ENCODE measurements at regions not wholly inside any gene's neighbourhood (a gene's known extent, or its start where the extent isn't known, plus 50 kb on each side); places are given as distances from the start of the nearest gene placed in this dataset.

DNA sequence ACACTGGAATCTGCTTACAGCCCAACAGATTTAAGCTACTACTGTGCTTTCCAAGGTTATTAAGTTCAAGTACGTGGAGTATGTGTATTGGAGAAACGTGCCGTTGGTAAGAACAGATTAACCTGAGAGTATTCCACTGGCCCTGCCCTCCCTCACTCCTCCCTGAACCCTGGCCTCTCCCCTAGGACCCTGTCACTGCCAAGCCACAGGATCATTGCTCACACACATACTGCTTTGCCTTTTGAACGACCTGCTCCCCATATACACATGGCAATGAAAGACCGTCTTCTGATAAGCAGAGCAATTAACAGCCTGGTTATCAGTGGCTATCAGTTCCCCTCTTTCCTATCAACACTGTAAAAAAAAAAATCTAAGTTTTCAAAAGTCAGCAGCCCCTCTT is 458.9 kb upstream of the DYNLRB2 start:
- no peak for DNase-seq (ENCODE audit: low read depth, low spot score)
- Histone ChIP-seq H3K27ac (no peak overlapping the region), H3K9ac (ENCODE audit: insufficient read length) (no peak overlapping the region), H3K36me3 (ENCODE audit: insufficient read depth, low read length) (no peaks in the 10 kb centered on the region), H3K9me3 (ENCODE audit: low read depth, low read length) (no peaks in the 10 kb centered on the region), H3K4me3 (no peak overlapping the region)
- TF ChIP-seq EZH2 (IDR thresholded peaks at IDR 0.05) (no peak), FOXP2 (optimal IDR thresholded peaks at IDR 0.05; ENCODE audit: control extremely low read depth, extremely low read length, insufficient read depth) (no peak), POLR2AphosphoS5 (IDR thresholded peaks at IDR 0.05; ENCODE audit: borderline replicate concordance, low read depth, low read length) (no peak)

DNA sequence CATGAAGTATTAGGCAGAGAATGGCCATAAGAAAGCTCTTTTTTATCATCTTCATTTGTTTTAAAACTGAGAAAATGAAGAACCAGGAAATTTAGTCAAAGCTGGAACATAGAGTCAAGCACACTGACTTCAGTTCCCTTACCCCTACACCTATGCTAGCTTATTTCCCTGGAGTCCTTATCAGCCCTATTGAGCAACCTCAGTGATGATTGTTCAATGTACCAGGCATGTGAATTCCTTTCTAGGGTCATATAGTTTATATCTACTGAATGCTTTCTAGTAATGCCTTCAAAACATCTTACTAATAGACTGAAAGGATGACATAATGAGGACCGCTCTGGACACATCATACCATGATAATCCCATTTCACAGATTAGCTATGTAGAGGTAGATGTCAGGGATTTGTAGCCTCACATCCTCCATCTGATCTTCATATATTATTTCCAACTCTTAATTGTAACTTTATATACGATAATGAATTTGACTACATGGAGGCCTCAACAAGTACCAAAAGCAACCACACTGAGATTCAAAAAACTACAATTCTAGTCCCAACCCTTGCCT is 460.4 kb upstream of the DYNLRB2 start:
- Histone ChIP-seq H3K27ac (no peak overlapping the region), H3K9ac (ENCODE audit: insufficient read length) (no peak overlapping the region), H3K36me3 (ENCODE audit: insufficient read depth, low read length) (no peaks in the 10 kb centered on the region), H3K4me3 (no peak overlapping the region), H3K9me3 (ENCODE audit: low read depth, low read length) (no peaks in the 10 kb centered on the region)
- TF ChIP-seq EZH2 (IDR thresholded peaks at IDR 0.05) (no peak), POLR2AphosphoS5 (IDR thresholded peaks at IDR 0.05; ENCODE audit: borderline replicate concordance, low read depth, low read length) (no peak), FOXP2 (optimal IDR thresholded peaks at IDR 0.05; ENCODE audit: control extremely low read depth, extremely low read length, insufficient read depth) (no peak)
- DNase-seq (ENCODE audit: low read depth, low spot score) = no peak

- no peak overlapping the region for H3K9ac ChIP-seq (ENCODE audit: insufficient read length)
- no peaks in the 10 kb centered on the region for H3K36me3 ChIP-seq (ENCODE audit: insufficient read depth, low read length)
- H3K9me3 ChIP-seq (ENCODE audit: low read depth, low read length) = no peaks in the 10 kb centered on the region
- H3K27ac ChIP-seq = no peak overlapping the region
- H3K4me3 ChIP-seq = no peak overlapping the region
- TF ChIP-seq POLR2AphosphoS5 (IDR thresholded peaks at IDR 0.05; ENCODE audit: borderline replicate concordance, low read depth, low read length) = no peak
- TF ChIP-seq FOXP2 (optimal IDR thresholded peaks at IDR 0.05; ENCODE audit: control extremely low read depth, extremely low read length, insufficient read depth) = no peak
- no peak for DNase-seq (ENCODE audit: low read depth, low spot score)
These were observed 461.7 kb upstream of the DYNLRB2 start for GRCh38 chr16:80079072-80079471.

DNA sequence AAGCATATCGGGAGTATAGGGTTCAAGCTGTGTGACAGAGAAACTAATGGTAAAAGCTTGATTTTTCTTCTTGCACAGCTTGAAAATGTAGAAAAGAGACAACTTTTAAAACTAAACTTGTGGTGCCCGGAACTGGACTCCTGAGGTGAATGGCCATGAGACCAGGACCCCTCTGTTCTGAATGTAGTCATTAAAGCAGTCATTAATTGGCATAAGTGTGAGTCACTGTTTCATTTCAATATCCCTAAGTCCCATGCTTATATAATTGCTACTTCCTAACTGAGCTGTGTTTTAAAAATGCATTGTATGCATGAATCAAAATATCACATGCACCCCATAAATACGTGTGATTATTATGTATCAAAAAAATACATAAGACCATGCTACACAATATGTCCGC is 463.1 kb upstream of the DYNLRB2 start:
- Histone ChIP-seq H3K27ac (no peak overlapping the region), H3K4me3 (no peak overlapping the region), H3K36me3 (ENCODE audit: insufficient read depth, low read length) (no peaks in the 10 kb centered on the region), H3K9ac (ENCODE audit: insufficient read length) (no peak overlapping the region), H3K9me3 (ENCODE audit: low read depth, low read length) (no peaks in the 10 kb centered on the region)
- no peak for DNase-seq (ENCODE audit: low read depth, low spot score)
- TF ChIP-seq POLR2AphosphoS5 (IDR thresholded peaks at IDR 0.05; ENCODE audit: borderline replicate concordance, low read depth, low read length) (no peak), EZH2 (IDR thresholded peaks at IDR 0.05) (no peak), FOXP2 (optimal IDR thresholded peaks at IDR 0.05; ENCODE audit: control extremely low read depth, extremely low read length, insufficient read depth) (no peak)

GRCh38 chr16:80074329-80074728 is 466.5 kb upstream of the DYNLRB2 start:
- TF ChIP-seq EZH2 (IDR thresholded peaks at IDR 0.05) (no peak), FOXP2 (optimal IDR thresholded peaks at IDR 0.05; ENCODE audit: control extremely low read depth, extremely low read length, insufficient read depth) (no peak), POLR2AphosphoS5 (IDR thresholded peaks at IDR 0.05; ENCODE audit: borderline replicate concordance, low read depth, low read length) (no peak)
- no peaks in the 10 kb centered on the region for H3K9me3 ChIP-seq (ENCODE audit: low read depth, low read length)
- H3K4me3 ChIP-seq = no peak overlapping the region
- H3K36me3 ChIP-seq (ENCODE audit: insufficient read depth, low read length) = no peaks in the 10 kb centered on the region
- no peak for DNase-seq (ENCODE audit: low read depth, low spot score)
- H3K27ac ChIP-seq = no peak overlapping the region
- no peak overlapping the region for H3K9ac ChIP-seq (ENCODE audit: insufficient read length)

GRCh38 chr16:80071964-80072456 is 468.8 kb upstream of the DYNLRB2 start:
- DNase-seq (ENCODE audit: low read depth, low spot score) = no peak
- H3K9me3 ChIP-seq (ENCODE audit: low read depth, low read length) = no peaks in the 10 kb centered on the region
- no peak overlapping the region for H3K27ac ChIP-seq
- H3K9ac ChIP-seq (ENCODE audit: insufficient read length) = no peak overlapping the region
- no peaks in the 10 kb centered on the region for H3K36me3 ChIP-seq (ENCODE audit: insufficient read depth, low read length)
- no peak overlapping the region for H3K4me3 ChIP-seq
- TF ChIP-seq EZH2 (IDR thresholded peaks at IDR 0.05) = no peak
- no peak for TF ChIP-seq POLR2AphosphoS5 (IDR thresholded peaks at IDR 0.05; ENCODE audit: borderline replicate concordance, low read depth, low read length)
- no peak for TF ChIP-seq FOXP2 (optimal IDR thresholded peaks at IDR 0.05; ENCODE audit: control extremely low read depth, extremely low read length, insufficient read depth)

- DNase-seq (ENCODE audit: low read depth, low spot score) = no peak
- TF ChIP-seq POLR2AphosphoS5 (IDR thresholded peaks at IDR 0.05; ENCODE audit: borderline replicate concordance, low read depth, low read length) = no peak
- no peak for TF ChIP-seq EZH2 (IDR thresholded peaks at IDR 0.05)
- no peak for TF ChIP-seq FOXP2 (optimal IDR thresholded peaks at IDR 0.05; ENCODE audit: control extremely low read depth, extremely low read length, insufficient read depth)
- no peak overlapping the region for H3K27ac ChIP-seq
- H3K9ac ChIP-seq (ENCODE audit: insufficient read length) = no peak overlapping the region
- H3K4me3 ChIP-seq = no peak overlapping the region
- H3K9me3 ChIP-seq (ENCODE audit: low read depth, low read length) = no peaks in the 10 kb centered on the region
- no peaks in the 10 kb centered on the region for H3K36me3 ChIP-seq (ENCODE audit: insufficient read depth, low read length)
These were observed 466.5 kb upstream of the MAF start for GRCh38 chr16:80066805-80067580.

- no peak overlapping the region for H3K9ac ChIP-seq (ENCODE audit: insufficient read length)
- DNase-seq (ENCODE audit: low read depth, low spot score) = no peak
- no peak overlapping the region for H3K4me3 ChIP-seq
- H3K27ac ChIP-seq = no peak overlapping the region
- no peaks in the 10 kb centered on the region for H3K9me3 ChIP-seq (ENCODE audit: low read depth, low read length)
- TF ChIP-seq EZH2 (IDR thresholded peaks at IDR 0.05) (no peak), FOXP2 (optimal IDR thresholded peaks at IDR 0.05; ENCODE audit: control extremely low read depth, extremely low read length, insufficient read depth) (no peak), POLR2AphosphoS5 (IDR thresholded peaks at IDR 0.05; ENCODE audit: borderline replicate concordance, low read depth, low read length) (no peak)
- H3K36me3 ChIP-seq (ENCODE audit: insufficient read depth, low read length) = no peaks in the 10 kb centered on the region
These were observed 465.0 kb upstream of the MAF start for GRCh38 chr16:80065541-80065940.
